ENCODE measurements at regions not wholly inside any gene's neighbourhood (a gene's known extent, or its start where the extent isn't known, plus 50 kb on each side); places are given as distances from the start of the nearest gene placed in this dataset.

- Histone ChIP-seq H3K36me3 (no peaks in the 10 kb centered on the region), H3K4me3 (no peak overlapping the region), H3K4me1 (no peaks in the 10 kb centered on the region), H3K27ac (no peak overlapping the region), H3K27me3 (ENCODE audit: low read depth) (no peaks in the 10 kb centered on the region), H3K9me3 (no peaks in the 10 kb centered on the region)
- TF ChIP-seq, protein P1, sequence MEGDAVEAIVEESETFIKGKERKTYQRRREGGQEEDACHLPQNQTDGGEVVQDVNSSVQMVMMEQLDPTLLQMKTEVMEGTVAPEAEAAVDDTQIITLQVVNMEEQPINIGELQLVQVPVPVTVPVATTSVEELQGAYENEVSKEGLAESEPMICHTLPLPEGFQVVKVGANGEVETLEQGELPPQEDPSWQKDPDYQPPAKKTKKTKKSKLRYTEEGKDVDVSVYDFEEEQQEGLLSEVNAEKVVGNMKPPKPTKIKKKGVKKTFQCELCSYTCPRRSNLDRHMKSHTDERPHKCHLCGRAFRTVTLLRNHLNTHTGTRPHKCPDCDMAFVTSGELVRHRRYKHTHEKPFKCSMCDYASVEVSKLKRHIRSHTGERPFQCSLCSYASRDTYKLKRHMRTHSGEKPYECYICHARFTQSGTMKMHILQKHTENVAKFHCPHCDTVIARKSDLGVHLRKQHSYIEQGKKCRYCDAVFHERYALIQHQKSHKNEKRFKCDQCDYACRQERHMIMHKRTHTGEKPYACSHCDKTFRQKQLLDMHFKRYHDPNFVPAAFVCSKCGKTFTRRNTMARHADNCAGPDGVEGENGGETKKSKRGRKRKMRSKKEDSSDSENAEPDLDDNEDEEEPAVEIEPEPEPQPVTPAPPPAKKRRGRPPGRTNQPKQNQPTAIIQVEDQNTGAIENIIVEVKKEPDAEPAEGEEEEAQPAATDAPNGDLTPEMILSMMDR (IDR thresholded peaks at IDR 0.05): no peak
- ATAC-seq (peak in 1 of 2 donors; percentile 42), DNase-seq (no peak)
- intact Hi-C loops (cut with DNase I): no loop called here
Measured at GRCh38 chr5:158140120-158140731, 281.3 kb upstream of the CLINT1 start.

DNA sequence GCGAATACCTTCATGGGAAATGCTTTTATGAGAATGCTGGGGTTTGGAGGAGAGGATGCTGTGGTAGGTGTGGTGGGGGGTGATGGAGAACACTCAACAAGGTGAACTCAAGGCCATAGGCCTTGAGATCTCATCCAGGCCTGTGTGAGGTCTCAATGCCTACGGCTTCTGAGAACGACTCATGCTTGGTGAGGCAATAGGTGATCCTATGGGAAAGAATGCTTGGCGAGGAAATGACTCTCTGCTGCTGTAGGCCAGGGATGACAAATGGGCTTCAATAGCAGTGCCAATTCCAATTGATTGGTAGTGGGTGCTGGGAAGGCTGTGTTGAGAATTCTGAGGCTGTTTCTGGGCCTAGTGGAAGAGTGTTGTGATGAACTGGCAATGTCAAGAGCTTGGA lies 280.2 kb upstream of the CLINT1 start:
- Histone ChIP-seq H3K27ac (no peak overlapping the region), H3K4me3 (no peak overlapping the region), H3K36me3 (no peaks in the 10 kb centered on the region), H3K4me1 (no peaks in the 10 kb centered on the region), H3K27me3 (ENCODE audit: low read depth) (no peaks in the 10 kb centered on the region), H3K9me3 (no peaks in the 10 kb centered on the region)
- ATAC-seq: no peak
- intact Hi-C loops (cut with DNase I): no loop called here
- DNase-seq: no peak
- TF ChIP-seq, protein P1 (IDR thresholded peaks at IDR 0.05): no peak

DNA sequence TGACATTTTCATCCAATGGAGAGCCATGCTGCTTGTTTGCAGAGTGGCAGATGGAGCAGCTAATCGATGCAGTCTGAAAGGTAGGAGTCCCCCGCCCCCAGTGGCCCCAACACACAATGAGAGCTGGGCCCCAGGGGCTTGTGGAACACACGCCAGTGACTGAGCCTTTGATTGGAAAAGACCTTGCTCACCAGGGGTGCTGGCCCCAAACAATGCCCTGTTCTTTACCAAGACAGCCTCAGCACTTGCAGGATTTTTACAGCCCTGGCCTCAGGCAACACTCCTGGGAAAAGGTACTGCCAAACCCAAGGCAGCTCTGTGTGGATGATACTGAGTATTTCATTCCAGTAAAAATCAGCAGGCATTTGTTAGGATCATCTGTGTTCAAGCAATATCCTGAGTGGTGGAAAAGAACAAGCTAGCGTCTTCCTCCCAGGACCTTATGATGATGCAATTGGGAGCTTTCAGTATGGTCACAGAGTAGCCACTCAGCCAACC lies 276.8 kb upstream of the CLINT1 start:
- TF ChIP-seq, protein P1 (IDR thresholded peaks at IDR 0.05): no peak
- no peaks in the 10 kb centered on the region for H3K36me3 ChIP-seq
- DNase-seq (no peak), ATAC-seq (no peak)
- no peak overlapping the region for H3K27ac ChIP-seq
- H3K27me3 ChIP-seq (ENCODE audit: low read depth): no peaks in the 10 kb centered on the region
- no peaks in the 10 kb centered on the region for H3K4me1 ChIP-seq
- intact Hi-C loops (cut with DNase I): no loop called here
- no peaks in the 10 kb centered on the region for H3K9me3 ChIP-seq
- H3K4me3 ChIP-seq: no peak overlapping the region

DNA sequence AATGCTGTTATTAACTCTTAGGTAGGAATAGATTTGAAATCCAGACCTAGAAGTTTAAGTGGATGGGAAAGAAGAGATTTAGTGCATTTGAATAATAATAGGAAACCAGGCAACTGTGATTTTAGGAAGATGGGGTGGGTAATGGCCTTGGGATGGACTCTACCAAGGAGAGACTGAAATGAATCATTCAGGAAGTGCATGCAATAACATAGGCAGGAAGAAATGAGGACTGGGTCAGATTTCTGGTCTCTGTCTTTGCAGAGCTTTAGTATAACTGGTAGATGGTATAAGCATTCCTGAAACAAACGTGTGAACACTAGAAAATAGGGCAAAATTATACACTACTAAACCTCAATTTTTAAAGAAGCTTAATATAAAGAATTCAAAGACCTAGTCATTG lies 274.4 kb upstream of the CLINT1 start:
- no peaks in the 10 kb centered on the region for H3K27me3 ChIP-seq (ENCODE audit: low read depth)
- ATAC-seq: no peak

DNA sequence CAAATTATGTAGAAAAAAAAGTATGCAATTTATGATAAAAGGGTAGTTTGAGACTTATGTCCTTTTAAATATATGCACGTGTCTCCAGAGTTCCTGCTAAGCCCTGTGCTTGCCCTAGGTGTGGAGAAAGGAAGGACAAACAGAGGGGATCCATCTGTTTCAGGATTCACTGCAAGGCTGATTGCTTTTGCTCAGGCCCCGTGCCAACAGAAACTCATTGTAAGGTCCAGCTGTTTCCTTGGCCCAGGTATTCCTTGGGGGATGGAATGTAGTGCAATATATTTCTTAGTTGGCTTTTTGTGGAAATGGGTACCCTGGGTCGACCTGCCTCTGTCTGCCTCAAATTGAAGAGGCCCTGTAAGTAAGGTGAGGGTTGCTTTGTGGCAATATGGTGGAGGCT lies 268.6 kb upstream of the CLINT1 start:
- TF ChIP-seq, protein P1 (IDR thresholded peaks at IDR 0.05): no peak
- Histone ChIP-seq H3K4me1 (no peaks in the 10 kb centered on the region), H3K9me3 (no peaks in the 10 kb centered on the region), H3K36me3 (no peaks in the 10 kb centered on the region), H3K27me3 (ENCODE audit: low read depth) (no peaks in the 10 kb centered on the region), H3K4me3 (no peak overlapping the region), H3K27ac (no peak overlapping the region)
- ATAC-seq: no peak
- intact Hi-C loops (cut with DNase I): no loop called here
- no peak for DNase-seq

More for the DNA sequence above, 274.4 kb upstream of the CLINT1 start:
- intact Hi-C loops (cut with DNase I): no loop called here
- no peak overlapping the region for H3K27ac ChIP-seq
- no peaks in the 10 kb centered on the region for H3K36me3 ChIP-seq
- no peak for DNase-seq
- H3K9me3 ChIP-seq: no peaks in the 10 kb centered on the region
- no peak overlapping the region for H3K4me3 ChIP-seq
- TF ChIP-seq, protein P1 (IDR thresholded peaks at IDR 0.05): no peak
- no peaks in the 10 kb centered on the region for H3K4me1 ChIP-seq
